ENCODE measurements at regions not wholly inside any gene's neighbourhood (a gene's known extent, or its start where the extent isn't known, plus 50 kb on each side); places are given as distances from the start of the nearest gene placed in this dataset.

- H3K27me3 Mint-ChIP-seq (ENCODE audit: insufficient read depth, low read depth, poor library complexity), result peaks cover 31% of the 10 kb centered on the region
- peaks cover 16% of the 10 kb centered on the region; the same call in 1 of the 2 replicates for H3K27me3 ChIP-seq (ENCODE audit: insufficient read depth)
- H3K4me3 ChIP-seq, result no peak overlapping the region
- no peaks in the 10 kb centered on the region for H3K36me3 Mint-ChIP-seq (ENCODE audit: low read depth)
- no peak for DNase-seq (ENCODE audit: low spot score)
- H3K4me1 Mint-ChIP-seq, result peaks cover 10% of the 10 kb centered on the region
- no peak for TF ChIP-seq EZH2 (IDR thresholded peaks at IDR 0.05; ENCODE audit: low read depth, unreplicated experiment)
- TF ChIP-seq ZNF462 (CRISPR knock-in tag; IDR thresholded peaks at IDR 0.05), result no peak
- TF ChIP-seq JUNB (IDR thresholded peaks at IDR 0.05; ENCODE audit: unreplicated experiment), result no peak
- TF ChIP-seq CTCF (conservative IDR thresholded peaks at IDR 0.05; ENCODE audit: low read depth in 2 of 2), result no peak
- TF ChIP-seq ETS1 (IDR thresholded peaks at IDR 0.05), result no peak
- no peak for TF ChIP-seq REST (IDR thresholded peaks at IDR 0.05; ENCODE audit: unreplicated experiment)
- no peak for TF ChIP-seq ZNF114 (CRISPR knock-in tag; IDR thresholded peaks at IDR 0.05)
- no peak for TF ChIP-seq CREB1 (CRISPR knock-in tag; IDR thresholded peaks at IDR 0.05; ENCODE audit: low read depth)
- no peak for TF ChIP-seq EZH2phosphoT487 (IDR thresholded peaks at IDR 0.05; ENCODE audit: unreplicated experiment)
- TF ChIP-seq STAT1 (IDR thresholded peaks at IDR 0.05; ENCODE audit: unreplicated experiment), result no peak
- TF ChIP-seq NANOG (IDR thresholded peaks at IDR 0.05; ENCODE audit: borderline replicate concordance), result no peak
- TF ChIP-seq POLR2AphosphoS5 (IDR thresholded peaks at IDR 0.05; ENCODE audit: low read depth), result no peak
- no peak for TF ChIP-seq ZNF331 (CRISPR knock-in tag; IDR thresholded peaks at IDR 0.05; ENCODE audit: low read depth)
- no peaks in the 10 kb centered on the region for H3K9me3 Mint-ChIP-seq
- no peak overlapping the region for H3K27ac ChIP-seq (ENCODE audit: low read depth)
- H3K27ac Mint-ChIP-seq, result no peak overlapping the region
- 0 out of 2 replicates have a peak, but pooled peaks cover 4% of the 10 kb centered on the region for H3K4me1 ChIP-seq (ENCODE audit: insufficient read depth)
- ATAC-seq, result peak; percentile 89
- H3K9me2 ChIP-seq (ENCODE audit: insufficient read depth), result no peaks in the 10 kb centered on the region; the same call in 1 of the 2 replicates
- no peak overlapping the region for H2AFZ ChIP-seq
- no peaks in the 10 kb centered on the region for H3K79me2 ChIP-seq (replicated peaks; ENCODE audit: insufficient read depth)
- H3K4me3 Mint-ChIP-seq, result no peak overlapping the region
- no peaks in the 10 kb centered on the region for H3F3A ChIP-seq (replicated peaks; ENCODE audit: low read depth)
- no peaks in the 10 kb centered on the region for H3K36me3 ChIP-seq (ENCODE audit: insufficient read depth)
- no peak overlapping the region for H3K4me2 ChIP-seq
- no peaks in the 10 kb centered on the region for H4K20me1 ChIP-seq (replicated peaks; ENCODE audit: insufficient read depth)
Measured at GRCh38 chr1:165062346-165062745, 294.2 kb downstream of the LMX1A start.

All from GM23338 (cell line).